EH (cell line): ENCODE measurements at regions not wholly inside any gene's neighbourhood (a gene's known extent, or its start where the extent isn't known, plus 50 kb on each side); places are given as distances from the start of the nearest gene placed in this dataset.
"Not testable (repeated sequence)": the region's sequence is repeated elsewhere in the genome, so short reads cannot be mapped to it uniquely, and the experiment has no call there.

Experiments used
- DNase-seq: peaks from one replicate; pipeline ENCODE4 v3.0.0-alpha.2; 2015; ENCODE audit warnings: low read depth

- DNase-seq: no peak
Observed at GRCh38 chr18:68429111-68429510, 285.8 kb downstream of the TMX3 start.

- DNase-seq: no peak
Observed at GRCh38 chr18:68428661-68429060, 286.2 kb downstream of the TMX3 start.

- DNase-seq: peak; percentile 90
Observed at GRCh38 chr18:68427951-68428401, 286.9 kb downstream of the TMX3 start.

- no peak for DNase-seq
Observed at GRCh38 chr18:68426731-68427315, 288.1 kb downstream of the TMX3 start.

DNA sequence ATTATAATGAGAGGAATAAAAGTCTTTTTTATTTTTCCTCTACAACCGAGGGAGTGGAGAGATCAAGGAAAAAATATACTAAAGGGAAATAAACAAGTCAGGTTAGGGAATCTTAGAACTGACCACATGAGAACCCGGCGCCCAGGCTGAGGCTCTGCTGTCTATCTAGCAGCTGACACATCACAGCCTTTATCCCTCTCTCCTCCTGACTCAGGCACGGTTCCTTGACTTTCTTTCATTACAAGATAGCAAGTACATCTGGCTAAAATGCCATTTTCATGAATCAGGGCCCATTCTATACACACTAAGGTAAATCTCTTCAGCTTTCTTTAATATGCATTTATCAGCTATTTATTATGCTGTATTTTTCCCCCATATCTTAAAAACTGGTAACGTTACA lies 296.0 kb downstream of the TMX3 start:
- peak; percentile 55 for DNase-seq

DNA sequence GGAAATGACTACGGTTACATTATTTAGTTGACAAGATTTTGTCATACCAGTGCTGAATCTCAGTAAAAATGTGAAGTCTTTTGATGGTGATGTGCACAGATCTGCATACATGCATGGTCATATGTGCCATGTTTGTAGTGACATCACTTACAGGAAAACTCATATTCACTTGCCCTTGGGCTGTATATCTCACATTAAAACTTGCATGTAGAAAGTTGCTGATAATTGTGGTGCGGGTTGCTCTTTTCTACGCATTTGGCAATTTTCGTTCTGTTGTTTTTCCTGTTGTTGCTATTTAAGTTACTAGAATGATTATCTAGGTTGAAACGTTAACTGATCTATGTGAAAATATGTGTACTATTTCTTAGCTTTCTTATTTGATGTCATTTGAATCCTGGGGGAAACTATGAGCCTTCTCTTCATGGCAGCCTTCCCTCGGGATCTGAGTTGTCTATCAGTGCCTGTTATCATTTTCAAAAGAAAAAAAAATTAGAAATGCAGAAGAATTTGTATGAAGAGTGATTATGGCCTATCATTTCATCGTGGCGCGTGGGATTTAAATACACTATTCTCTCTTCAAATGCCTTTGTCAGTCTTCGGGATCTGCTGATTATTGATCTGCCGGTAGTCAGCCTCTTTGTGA lies 296.6 kb downstream of the TMX3 start:
- no peak for DNase-seq

DNA sequence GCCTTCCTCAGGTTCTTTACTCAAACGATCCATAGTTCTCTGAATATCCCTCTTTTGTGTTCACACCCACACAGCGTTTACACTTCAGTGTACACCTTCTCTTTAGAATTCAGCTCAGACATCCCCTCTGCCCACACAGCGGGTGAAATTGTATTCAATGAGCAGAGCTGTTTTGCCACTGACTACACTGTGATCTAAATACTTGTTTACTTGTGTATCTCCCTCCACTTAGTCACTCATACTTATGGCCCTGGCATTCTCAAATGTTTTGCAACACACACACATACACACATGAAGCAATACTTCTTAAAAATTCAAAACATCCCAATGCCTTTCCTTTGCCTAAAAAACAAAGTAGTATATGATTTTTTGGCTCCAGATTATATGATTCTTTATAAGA lies 297.1 kb downstream of the TMX3 start:
- DNase-seq: peak; percentile 62

- DNase-seq: peak; percentile 32
Observed at GRCh38 chr18:68417166-68417799, 297.6 kb downstream of the TMX3 start.

GRCh38 chr18:68414407-68414806 lies 300.5 kb downstream of the TMX3 start:
- DNase-seq: no peak

DNA sequence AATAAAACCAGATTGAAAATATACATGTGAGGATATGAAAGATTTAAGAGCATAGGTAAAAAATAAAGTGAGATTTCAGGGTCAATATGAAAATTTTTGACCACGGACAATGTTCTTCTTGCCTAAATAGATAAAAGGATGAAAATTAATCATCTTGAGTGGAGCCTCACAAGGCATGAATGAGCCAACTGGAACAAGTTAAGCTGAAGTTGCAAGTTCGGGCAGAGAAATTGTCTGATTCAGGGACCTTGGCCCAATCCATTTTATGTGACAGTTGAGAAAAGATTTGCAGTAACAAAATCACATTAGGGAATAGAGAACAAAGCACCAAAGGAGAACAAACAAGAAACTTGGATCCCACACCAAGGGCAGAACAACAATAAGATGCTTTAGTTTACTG lies 305.3 kb downstream of the TMX3 start:
- DNase-seq: no peak

DNA sequence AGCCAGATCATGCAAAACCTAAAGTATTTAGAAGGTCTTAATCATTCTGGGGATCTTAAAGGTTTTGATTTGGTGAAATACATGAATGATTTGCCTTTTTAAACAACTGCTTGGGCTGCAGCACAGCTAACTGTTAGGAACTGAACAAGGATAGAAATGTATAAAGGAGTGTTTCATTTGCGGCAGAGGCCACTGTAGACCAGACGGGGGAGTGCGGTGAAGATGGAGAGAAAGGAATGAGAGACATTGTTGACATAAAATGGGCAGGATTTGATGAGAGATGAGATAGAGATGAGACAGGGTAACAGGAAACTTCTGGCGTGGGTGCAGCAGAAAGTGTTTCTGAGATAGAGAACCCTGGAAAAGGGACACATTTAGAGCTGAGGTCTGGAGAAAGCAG lies 308.1 kb downstream of the TMX3 start:
- DNase-seq: peak; percentile 43

- DNase-seq: no peak
Observed at GRCh38 chr18:68402784-68403183, 312.1 kb downstream of the TMX3 start.

- DNase-seq: no peak
Observed at GRCh38 chr18:68400889-68401288, 314.0 kb downstream of the TMX3 start.

DNA sequence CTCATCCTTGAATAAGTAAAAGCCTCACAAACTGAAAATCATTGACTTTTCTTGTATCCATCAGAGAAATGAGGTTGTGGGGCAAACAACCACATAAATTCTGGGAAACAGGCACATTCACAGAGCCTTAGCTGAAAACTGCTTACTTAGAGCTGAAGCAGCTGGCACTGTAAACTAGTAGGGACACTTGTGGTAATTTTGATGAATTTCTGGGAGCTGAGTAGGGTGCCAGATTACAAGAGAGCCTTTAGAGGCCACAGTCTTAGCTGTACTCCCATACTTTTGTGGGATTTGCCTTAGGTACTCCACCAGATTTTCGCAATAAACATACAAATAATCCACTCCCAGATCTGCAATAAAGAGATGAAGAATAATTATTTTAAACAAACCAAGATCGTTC lies 315.2 kb downstream of the TMX3 start:
- no peak for DNase-seq

GRCh38 chr18:68397241-68398035 lies 317.5 kb downstream of the TMX3 start:
- no peak for DNase-seq

DNA sequence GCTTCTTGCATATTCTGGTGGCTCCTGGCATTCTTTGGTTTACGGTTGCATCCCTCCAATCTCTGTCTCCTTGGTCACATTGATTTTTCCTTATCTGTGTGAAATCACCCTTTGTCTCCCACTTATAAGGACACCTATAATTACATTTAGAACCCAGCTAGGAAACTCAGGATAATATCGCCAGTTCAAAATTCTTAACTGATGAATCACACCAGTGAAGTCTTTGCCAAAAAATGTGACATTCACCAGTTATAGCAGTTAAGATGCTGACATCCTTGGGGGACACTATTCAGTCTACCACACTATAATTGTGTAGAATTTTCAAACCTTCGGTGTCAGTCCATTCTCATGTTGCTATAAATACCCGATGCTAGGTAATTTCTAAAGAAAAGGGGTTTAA lies 320.2 kb downstream of the TMX3 start:
- DNase-seq: peak; percentile 69

- DNase-seq: no peak
Observed at GRCh38 chr18:68391801-68392200, 323.1 kb downstream of the TMX3 start.

- peak; percentile 73 for DNase-seq
Observed at GRCh38 chr18:68387246-68387645, 327.7 kb downstream of the TMX3 start.

DNA sequence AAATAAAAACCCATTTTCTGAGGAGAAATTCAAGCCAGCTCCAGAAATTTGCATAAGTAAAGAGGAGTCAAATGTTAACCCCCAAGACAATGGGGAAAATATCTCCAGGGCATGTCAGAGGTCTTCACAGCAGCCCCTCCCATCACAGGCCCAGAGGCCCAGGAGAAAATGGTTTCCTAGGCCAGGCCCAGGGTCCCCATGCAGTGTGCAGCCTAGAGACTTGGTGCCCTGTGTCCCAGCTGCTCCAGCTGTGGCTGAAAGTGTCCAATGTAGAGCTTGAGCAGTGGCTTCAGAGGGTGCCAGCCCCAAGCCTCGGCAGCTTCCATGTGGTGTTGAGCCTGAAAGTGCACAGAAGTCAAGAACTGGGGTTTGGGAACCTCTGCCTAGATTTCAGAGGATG lies 330.9 kb downstream of the TMX3 start:
- not testable (repeated sequence) for DNase-seq

DNA sequence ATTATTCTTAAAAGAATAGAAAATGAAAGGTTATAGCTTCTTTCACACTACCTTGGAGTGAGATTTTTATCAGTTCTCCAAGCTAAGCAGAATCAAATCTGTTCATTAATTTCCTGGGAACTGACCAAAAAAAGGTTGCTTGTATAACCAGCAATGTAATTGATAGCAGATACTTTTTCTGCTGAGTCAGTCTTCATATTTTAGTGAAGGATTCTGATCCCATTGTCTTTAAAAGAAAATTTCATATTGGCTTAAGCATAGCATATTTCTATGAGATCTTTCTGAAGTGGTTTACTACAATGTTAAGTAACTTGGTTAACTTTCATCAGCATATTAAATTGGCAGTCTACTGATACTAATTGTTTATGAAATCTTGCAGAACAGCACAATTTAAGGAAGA lies 338.0 kb downstream of the TMX3 start:
- DNase-seq: no peak

GRCh38 chr18:68362907-68363306 lies 352.0 kb downstream of the TMX3 start:
- no peak for DNase-seq

DNA sequence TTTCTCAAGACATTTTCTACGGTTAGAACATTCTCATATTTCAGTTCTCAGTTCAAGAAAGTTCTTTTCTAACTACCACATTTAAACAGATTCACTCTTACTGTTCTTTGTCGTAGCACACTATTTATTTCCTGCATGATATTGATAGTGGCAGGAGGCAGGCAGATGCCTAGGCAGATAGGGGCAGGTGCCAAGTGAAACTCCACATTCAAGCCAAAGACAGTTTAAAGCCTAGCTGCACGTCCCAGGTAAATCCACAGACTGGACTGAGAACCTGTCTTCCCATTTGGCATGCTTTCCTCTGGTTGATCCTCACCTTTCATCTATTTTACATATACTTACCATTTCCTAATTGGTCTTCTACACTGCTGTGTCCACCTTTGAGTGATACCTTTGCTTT lies 359.3 kb downstream of the TMX3 start:
- DNase-seq: no peak

DNA sequence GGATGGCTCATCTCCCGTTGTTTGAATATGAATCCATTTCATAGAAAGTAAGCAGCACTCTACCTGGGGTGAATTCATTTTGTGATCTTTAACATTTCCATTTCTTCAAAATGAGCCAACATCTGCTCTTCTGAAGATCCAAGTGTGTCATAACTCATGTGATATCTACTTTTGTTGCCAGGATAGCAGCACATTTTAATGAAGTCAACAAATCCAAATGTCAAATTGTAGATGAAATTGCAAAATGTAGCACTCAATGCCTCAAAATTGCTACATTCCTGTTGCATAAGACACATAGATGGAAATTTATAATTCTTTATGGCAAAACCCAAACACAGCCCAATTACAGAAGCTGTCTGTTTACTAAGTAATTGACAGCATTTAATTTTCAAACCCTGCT lies 360.7 kb downstream of the TMX3 start:
- DNase-seq: no peak
